HepG2 (cell line): ENCODE measurements at regions not wholly inside any gene's neighbourhood (a gene's known extent, or its start where the extent isn't known, plus 50 kb on each side); places are given as distances from the start of the nearest gene placed in this dataset.

Experiments used
- ATM ChIP-seq: fragments of 450-650 bp; IDR thresholded peaks from 2 replicates; pipeline ENCODE4 v1.7.1; 2017; ENCODE audit warnings: mild to moderate bottlenecking, borderline replicate concordance
- CTCF ChIP-seq: sonication (generic); formaldehyde crosslinking; IDR thresholded peaks from 2 replicates; pipeline ENCODE4 v1.5.0; 2020; ENCODE audit warnings: mild to moderate bottlenecking, missing genetic modification reagents, moderate library complexity
- FOSL2 ChIP-seq: sonication (generic); formaldehyde crosslinking; IDR thresholded peaks from 2 replicates; pipeline ENCODE4 v1.4.0; 2020; ENCODE audit warnings: missing genetic modification reagents
- GPBP1L1 ChIP-seq: sonication (generic); formaldehyde crosslinking; IDR thresholded peaks from 2 replicates; pipeline ENCODE4 v1.5.0; 2020; ENCODE audit warnings: mild to moderate bottlenecking, missing genetic modification reagents
- MEF2D ChIP-seq: sonication (generic); formaldehyde crosslinking; IDR thresholded peaks from 2 replicates; pipeline ENCODE4 v1.5.1; 2020; ENCODE audit warnings: mild to moderate bottlenecking, missing genetic modification reagents
- MTA3 ChIP-seq: sonication (generic); formaldehyde crosslinking; IDR thresholded peaks from 2 replicates; pipeline ENCODE4 v1.4.0; 2020; ENCODE audit warnings: missing genetic modification reagents
- MXI1 ChIP-seq: IDR thresholded peaks from 3 replicates; pipeline ENCODE4 v1.6.1; 2012; ENCODE audit warnings: low read depth, low read length, inconsistent platforms, borderline replicate concordance
- POLR2AphosphoS2 ChIP-seq: IDR thresholded peaks from 2 replicates; pipeline ENCODE4 v1.6.1; 2011; ENCODE audit warnings: low read depth, low read length, improper control_type of control experiment
- TCF7 ChIP-seq: sonication (generic); IDR thresholded peaks from 2 replicates; pipeline ENCODE4 v1.6.1; 2016; ENCODE audit warnings: antibody characterized with exemption, low read depth
- THYN1 ChIP-seq: sonication (generic); formaldehyde crosslinking; IDR thresholded peaks from 2 replicates; pipeline ENCODE4 v1.8.1; 2023; ENCODE audit warnings: low read depth, mild to moderate bottlenecking, moderate library complexity, missing genetic modification reagents, borderline replicate concordance
- YEATS4 ChIP-seq: sonication (generic); formaldehyde crosslinking; IDR thresholded peaks from 2 replicates; pipeline ENCODE4 v1.4.0; 2020; ENCODE audit warnings: missing genetic modification reagents, borderline replicate concordance
- ZNF362 ChIP-seq: sonication (generic); formaldehyde crosslinking; IDR thresholded peaks from 2 replicates; pipeline ENCODE4 v1.4.0; 2020; ENCODE audit warnings: missing genetic modification reagents, mild to moderate bottlenecking, borderline replicate concordance
- ZNF619 ChIP-seq: sonication (generic); formaldehyde crosslinking; IDR thresholded peaks from 2 replicates; pipeline ENCODE4 v1.4.0; 2020; ENCODE audit warnings: mild to moderate bottlenecking, missing genetic modification reagents

GRCh38 chr2:54054774-54055173 is 60.6 kb upstream of the ACYP2 start:
- TF ChIP-seq MTA3 (CRISPR knock-in tag) (no peak), ZNF362 (CRISPR knock-in tag) (no peak), CTCF (no peak), MEF2D (no peak), ATM (no peak), POLR2AphosphoS2 (no peak), ZNF619 (CRISPR knock-in tag) (no peak), TCF7 (no peak), YEATS4 (no peak), FOSL2 (no peak), GPBP1L1 (CRISPR knock-in tag) (no peak), MXI1 (no peak), THYN1 (CRISPR knock-in tag) (no peak)
